WTC11 (cell line): ENCODE measurements at regions not wholly inside any gene's neighbourhood (a gene's known extent, or its start where the extent isn't known, plus 50 kb on each side); places are given as distances from the start of the nearest gene placed in this dataset.

Experiments
- CREB1 ChIP-seq: sonication (generic); formaldehyde crosslinking; IDR thresholded peaks from 2 replicates; pipeline ENCODE4 v1.8.0; 2023; ENCODE audit warnings: mild to moderate bottlenecking, missing genetic modification reagents
- FOXK1 ChIP-seq: sonication (generic); formaldehyde crosslinking; IDR thresholded peaks from 2 replicates; pipeline ENCODE4 v1.8.0; 2022; ENCODE audit warnings: mild to moderate bottlenecking, moderate library complexity, missing genetic modification reagents
- RELA ChIP-seq: sonication (generic); formaldehyde crosslinking; IDR thresholded peaks from 2 replicates; pipeline ENCODE4 v1.8.1; 2022; ENCODE audit warnings: missing genetic modification reagents, mild to moderate bottlenecking, borderline replicate concordance
- TCF7 ChIP-seq: sonication (generic); formaldehyde crosslinking; IDR thresholded peaks from 2 replicates; pipeline ENCODE4 v1.8.0; 2022; ENCODE audit warnings: mild to moderate bottlenecking, low read depth, missing genetic modification reagents, moderate library complexity
- ZNF232 ChIP-seq: sonication (generic); formaldehyde crosslinking; IDR thresholded peaks from 2 replicates; pipeline ENCODE4 v1.8.0; 2022; ENCODE audit warnings: mild to moderate bottlenecking, missing genetic modification reagents
- ZNF263 ChIP-seq: sonication (generic); formaldehyde crosslinking; IDR thresholded peaks from 2 replicates; pipeline ENCODE4 v1.8.1; 2022; ENCODE audit warnings: low read depth, mild to moderate bottlenecking, moderate library complexity, missing genetic modification reagents
- ZNF423 ChIP-seq: fragments of 250-450 bp; sonication (Bioruptor Pico); IDR thresholded peaks from 2 replicates; pipeline ENCODE4 v2.1.2; 2022; ENCODE audit warnings: mild to moderate bottlenecking, moderate library complexity
- TF ChIP-seq, protein P1 (sequence below): sonication (generic); formaldehyde crosslinking; IDR thresholded peaks from 2 replicates; pipeline ENCODE4 v1.8.0; 2022; ENCODE audit warnings: mild to moderate bottlenecking, missing genetic modification reagents
- TF ChIP-seq, protein P2 (sequence below): fragments of 200-600 bp; IDR thresholded peaks from 2 replicates; pipeline ENCODE4 v1.8.0; 2022; ENCODE audit warnings: antibody characterized with exemption
- TF ChIP-seq, protein P3 (sequence below): fragments of 250-450 bp; sonication (Bioruptor Pico); conservative IDR thresholded peaks from 2 replicates; pipeline ENCODE4 v1.9.0; 2021; ENCODE audit warnings: mild to moderate bottlenecking

DNA sequence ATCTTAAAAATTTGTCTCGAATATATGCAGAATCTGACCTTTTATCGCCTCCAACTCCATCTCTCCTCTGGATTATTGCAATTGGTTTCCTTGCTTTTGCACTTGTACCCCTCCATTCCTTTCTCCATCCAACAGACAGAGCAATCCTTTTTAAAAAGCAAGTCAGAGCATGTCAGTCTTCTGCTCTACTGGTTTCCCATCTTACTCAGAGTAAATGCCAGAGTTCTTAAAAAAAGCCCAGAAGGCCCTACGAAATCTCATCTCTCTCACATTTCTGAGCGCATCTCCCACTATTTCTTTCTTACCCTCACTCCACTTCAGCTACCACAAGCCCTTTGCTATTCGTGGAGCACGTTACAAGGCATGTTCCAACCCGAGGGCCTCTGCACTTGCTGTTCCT lies 236.9 kb upstream of the DDHD1 start:
- TF ChIP-seq, protein P1, sequence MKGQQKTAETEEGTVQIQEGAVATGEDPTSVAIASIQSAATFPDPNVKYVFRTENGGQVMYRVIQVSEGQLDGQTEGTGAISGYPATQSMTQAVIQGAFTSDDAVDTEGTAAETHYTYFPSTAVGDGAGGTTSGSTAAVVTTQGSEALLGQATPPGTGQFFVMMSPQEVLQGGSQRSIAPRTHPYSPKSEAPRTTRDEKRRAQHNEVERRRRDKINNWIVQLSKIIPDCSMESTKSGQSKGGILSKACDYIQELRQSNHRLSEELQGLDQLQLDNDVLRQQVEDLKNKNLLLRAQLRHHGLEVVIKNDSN = no peak
- TF ChIP-seq ZNF232 (CRISPR knock-in tag) = no peak
- no peak for TF ChIP-seq RELA
- TF ChIP-seq TCF7 = no peak
- TF ChIP-seq, protein P2, sequence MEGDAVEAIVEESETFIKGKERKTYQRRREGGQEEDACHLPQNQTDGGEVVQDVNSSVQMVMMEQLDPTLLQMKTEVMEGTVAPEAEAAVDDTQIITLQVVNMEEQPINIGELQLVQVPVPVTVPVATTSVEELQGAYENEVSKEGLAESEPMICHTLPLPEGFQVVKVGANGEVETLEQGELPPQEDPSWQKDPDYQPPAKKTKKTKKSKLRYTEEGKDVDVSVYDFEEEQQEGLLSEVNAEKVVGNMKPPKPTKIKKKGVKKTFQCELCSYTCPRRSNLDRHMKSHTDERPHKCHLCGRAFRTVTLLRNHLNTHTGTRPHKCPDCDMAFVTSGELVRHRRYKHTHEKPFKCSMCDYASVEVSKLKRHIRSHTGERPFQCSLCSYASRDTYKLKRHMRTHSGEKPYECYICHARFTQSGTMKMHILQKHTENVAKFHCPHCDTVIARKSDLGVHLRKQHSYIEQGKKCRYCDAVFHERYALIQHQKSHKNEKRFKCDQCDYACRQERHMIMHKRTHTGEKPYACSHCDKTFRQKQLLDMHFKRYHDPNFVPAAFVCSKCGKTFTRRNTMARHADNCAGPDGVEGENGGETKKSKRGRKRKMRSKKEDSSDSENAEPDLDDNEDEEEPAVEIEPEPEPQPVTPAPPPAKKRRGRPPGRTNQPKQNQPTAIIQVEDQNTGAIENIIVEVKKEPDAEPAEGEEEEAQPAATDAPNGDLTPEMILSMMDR = no peak
- TF ChIP-seq, protein P3, sequence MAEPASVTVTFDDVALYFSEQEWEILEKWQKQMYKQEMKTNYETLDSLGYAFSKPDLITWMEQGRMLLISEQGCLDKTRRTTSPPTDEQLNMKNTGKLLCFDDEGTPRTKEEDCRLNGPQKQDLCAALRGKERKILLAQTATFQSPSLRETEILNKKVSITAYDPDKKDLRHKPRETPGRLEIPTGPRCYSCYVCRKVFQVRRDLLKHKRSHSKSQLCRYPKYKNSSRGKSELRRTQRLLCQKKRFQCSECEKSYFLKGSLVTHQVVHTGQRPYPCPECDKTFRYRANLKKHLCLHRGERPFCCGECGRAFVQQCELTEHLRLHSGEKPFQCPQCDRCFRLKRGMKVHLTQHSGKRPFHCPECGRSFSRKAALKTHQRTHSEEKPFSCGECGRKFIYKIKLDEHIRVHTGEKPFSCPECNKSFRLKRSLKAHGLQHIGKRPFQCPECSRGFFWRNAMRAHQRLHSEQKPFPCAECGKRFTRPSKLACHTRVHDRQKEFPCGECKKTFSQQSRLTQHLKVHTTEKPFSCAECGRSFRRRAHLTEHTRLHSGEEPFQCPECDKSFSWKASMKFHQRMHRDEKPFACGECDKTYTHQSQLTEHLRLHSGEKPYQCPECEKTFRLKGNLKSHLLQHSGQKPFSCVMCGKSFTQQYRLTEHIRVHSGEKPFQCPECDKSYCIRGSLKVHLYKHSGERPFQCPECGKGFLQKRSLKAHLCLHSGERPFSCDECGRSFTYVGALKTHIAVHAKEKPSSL (CRISPR knock-in tag) = no peak
- no peak for TF ChIP-seq ZNF263 (CRISPR knock-in tag)
- TF ChIP-seq FOXK1 (CRISPR knock-in tag) = no peak
- no peak for TF ChIP-seq CREB1 (CRISPR knock-in tag)
- no peak for TF ChIP-seq ZNF423 (CRISPR knock-in tag)
